GM13977 (cell line): ENCODE measurements at regions not wholly inside any gene's neighbourhood (a gene's known extent, or its start where the extent isn't known, plus 50 kb on each side); places are given as distances from the start of the nearest gene placed in this dataset.

Experiments
- DNase-seq: peaks from one replicate; pipeline ENCODE4 v3.0.0; 2012; ENCODE audit warnings: low spot score
- CTCF ChIP-seq: IDR thresholded peaks from 2 replicates; pipeline ENCODE4 v1.5.1; 2012; ENCODE audit warnings: mild to moderate bottlenecking, control low read depth; ENCODE audit not compliant: insufficient read depth; ENCODE audit errors: extremely low read depth, missing control alignments
- in situ Hi-C: fragments of 300-500 bp; cut with MboI; formaldehyde crosslinking; loops from one replicate; pipeline ENCODE4 v1.12.0; 2022; ENCODE audit warnings: low sequenced_read_pairs, low pct_unique_long_range_greater_than_20kb, mixed read lengths, inconsistent platforms; ENCODE audit not compliant: unreplicated experiment

GRCh38 chr22:47927648-47928210 is 1165.3 kb downstream of the TBC1D22A start:
- no peak for TF ChIP-seq CTCF
- in situ Hi-C loops: no loop called here
- no peak for DNase-seq

GRCh38 chr22:47923011-47923427 is 1160.6 kb downstream of the TBC1D22A start:
- no peak for DNase-seq
- no peak for TF ChIP-seq CTCF
- in situ Hi-C loops: no loop called here

GRCh38 chr22:47921906-47922305 is 1159.5 kb downstream of the TBC1D22A start:
- no peak for TF ChIP-seq CTCF
- in situ Hi-C loops: no loop called here
- no peak for DNase-seq

GRCh38 chr22:47920380-47920959 is 1158.0 kb downstream of the TBC1D22A start:
- in situ Hi-C loops: no loop called here
- DNase-seq: no peak
- TF ChIP-seq CTCF: no peak

- no peak for DNase-seq
- no peak for TF ChIP-seq CTCF
- in situ Hi-C loops: no loop called here
These were observed 1157.4 kb downstream of the TBC1D22A start for GRCh38 chr22:47919893-47920292.

GRCh38 chr22:47919001-47919441 is 1156.6 kb downstream of the TBC1D22A start:
- in situ Hi-C loops: no loop called here
- DNase-seq: no peak
- no peak for TF ChIP-seq CTCF
